Ecto neural progenitor cell (in vitro differentiated cells): ENCODE measurements at regions not wholly inside any gene's neighbourhood (a gene's known extent, or its start where the extent isn't known, plus 50 kb on each side); places are given as distances from the start of the nearest gene placed in this dataset.
A peak's percentile ranks its signal among the peaks of the same experiment; 100 is the strongest.

Source experiments
- DNase-seq: peaks from one replicate; pipeline ENCODE4 v3.0.0-alpha.2; 2018; ENCODE audit warnings: low spot score

DNA sequence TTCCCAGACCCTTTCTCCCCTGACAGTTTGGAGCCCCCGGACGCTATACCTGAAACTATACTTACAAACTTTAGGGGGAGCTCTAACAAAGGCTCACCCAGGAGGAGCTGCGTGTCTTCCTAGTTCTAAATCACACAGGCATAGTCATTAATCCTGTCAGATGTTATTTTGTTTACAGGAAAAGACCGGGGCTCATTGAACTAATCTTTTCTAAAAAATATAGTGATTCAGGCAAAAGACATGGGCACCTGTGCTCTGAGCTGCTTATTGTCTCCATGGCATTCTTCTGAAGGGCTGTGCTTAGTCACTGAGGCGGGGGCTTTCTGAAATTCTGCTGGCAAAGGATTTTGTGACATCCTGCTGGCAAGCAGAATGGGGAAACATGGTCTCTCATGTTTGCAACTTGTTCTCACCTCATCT is 1577.0 kb downstream of the NCAM2 start:
- DNase-seq = peak; percentile 53

DNA sequence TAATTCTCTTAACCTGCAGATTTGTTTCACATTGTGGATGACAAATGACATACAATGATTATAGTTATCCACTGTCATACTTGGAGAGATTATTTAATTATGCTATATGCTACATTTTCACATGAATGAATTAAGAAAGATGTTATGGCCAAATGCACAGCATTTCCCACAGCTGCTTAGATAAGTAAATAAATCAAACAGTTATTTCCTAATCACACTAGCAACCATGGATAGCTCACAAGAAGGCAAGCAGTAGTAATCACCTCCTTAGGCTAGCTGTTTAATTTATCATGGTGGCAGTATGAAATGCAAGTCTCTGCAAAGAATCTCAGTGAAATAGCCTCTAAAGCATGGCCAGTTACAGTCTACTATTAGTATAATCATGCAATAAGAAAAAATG is 1581.5 kb downstream of the NCAM2 start:
- DNase-seq = no peak

DNA sequence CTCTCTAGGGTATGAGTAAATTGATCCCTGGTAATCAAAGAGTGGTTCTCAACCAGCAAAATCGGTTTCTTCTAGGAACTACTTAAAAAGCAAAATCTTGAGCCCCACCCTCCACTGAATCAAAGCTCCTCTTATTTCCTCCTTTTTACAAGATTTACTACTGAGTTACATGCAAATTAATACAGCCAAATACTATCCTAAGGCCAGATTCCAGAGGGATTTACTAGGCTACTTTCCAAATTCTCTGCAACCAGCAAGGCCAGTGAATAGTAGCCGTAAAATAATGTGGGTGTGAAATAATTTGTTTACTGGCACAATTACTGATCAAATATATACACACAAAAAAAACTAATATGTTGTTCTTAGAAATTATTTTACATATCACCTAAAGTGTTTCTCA is 1583.8 kb downstream of the NCAM2 start:
- no peak for DNase-seq

DNA sequence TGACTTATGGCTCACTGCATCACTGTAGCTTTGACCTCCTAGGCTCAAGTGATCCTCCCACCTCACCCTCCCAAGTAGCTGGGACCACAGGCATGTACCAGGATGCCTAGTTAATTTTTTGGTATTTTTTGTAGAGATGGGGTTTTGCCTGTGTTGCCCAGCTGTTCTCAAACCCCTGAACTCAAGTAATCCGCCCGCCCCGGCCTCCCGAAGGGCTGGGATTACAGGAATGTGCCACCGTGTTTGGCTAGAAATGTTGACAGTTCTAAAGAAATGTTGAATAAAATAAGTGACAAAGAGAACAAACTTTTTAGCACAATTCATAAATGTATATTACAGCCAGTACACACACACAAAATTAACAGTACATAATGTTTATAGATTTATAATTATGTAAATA is 1586.1 kb downstream of the NCAM2 start:
- no peak for DNase-seq

DNA sequence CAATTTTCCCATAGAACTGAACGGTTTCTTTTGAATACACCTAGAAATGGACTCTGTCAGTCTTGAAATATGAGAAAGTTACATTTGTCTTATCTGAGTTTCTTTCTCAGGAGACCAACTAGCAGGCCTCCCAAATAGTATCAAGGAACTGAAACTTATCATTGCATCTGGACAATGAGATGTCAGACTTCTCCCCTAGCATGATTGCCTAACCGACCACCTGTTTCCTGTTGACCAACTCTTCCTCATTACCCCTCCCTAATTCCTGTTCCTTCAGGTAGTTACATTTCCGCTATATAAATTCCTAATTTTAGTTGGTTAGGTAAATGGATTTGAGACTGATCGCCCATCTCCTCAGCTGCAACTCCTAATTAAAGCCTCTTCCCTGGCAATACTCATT is 1587.3 kb downstream of the NCAM2 start:
- DNase-seq = no peak

DNA sequence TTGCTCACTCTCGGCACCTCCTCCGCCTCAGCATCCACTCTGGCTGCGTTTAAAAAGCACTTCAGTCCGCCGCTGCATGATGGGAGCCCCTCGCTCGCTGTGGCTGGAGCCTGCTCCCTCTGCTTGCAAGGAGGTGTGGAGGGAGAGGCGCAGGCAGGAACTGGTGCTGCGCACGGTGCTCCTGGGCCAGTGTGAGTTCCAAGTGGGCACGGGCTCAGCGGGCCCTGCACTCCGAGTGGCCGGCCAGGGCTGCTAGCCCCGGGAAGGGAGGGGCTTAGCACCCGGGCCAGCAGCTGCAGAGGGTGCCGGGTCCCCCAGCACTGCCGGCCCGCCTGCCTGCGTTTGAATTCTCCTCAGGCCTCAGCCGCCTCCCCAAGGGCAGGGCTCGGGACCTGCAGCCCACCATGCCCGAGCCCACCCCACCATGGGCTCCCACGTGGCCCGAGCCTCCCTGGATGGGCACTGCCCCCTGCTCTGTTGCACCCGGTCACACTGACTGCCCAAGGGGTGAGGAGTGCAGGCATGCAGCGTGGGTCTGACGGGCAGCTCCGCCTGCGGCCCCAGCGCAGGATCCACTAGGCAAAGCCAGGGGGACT is 1599.5 kb downstream of the NCAM2 start:
- no peak for DNase-seq

DNA sequence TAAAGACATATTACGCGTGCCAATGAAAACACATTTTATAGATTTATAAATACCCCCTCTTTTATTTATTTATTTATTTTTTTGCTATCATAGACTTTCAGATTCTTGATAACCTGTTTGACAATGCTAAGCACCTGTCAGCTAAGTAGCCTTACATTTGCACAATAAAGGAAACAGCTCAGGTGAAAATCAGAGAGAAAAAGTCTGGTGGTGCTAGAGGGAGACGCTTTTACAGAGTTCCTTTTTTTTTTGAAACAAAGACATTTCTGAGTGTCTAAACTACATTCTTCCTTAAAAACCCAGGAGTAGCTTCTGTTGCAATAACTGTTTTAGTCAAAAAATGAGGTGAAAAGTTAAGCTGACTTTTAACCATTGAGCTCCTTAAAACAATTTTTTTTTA is 1611.6 kb downstream of the NCAM2 start:
- DNase-seq = no peak

DNA sequence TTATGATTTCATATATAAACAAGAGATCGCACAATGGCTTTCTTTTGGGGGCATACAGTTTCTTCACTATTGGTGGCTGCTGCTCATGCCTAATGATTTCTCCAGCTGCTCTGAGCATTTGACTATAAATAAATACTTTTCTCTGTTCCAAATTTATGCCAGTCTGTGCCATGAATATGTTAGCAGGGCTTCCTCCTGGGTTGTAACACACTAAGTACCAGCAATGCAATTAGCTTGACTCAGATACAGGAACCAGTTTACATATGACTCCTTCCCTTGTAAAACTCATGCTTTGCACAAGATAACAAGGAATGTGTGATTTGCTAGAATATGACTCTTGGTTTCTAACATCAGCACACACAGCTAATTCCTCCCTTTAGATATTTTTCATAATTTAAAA is 1629.7 kb downstream of the NCAM2 start:
- no peak for DNase-seq

DNA sequence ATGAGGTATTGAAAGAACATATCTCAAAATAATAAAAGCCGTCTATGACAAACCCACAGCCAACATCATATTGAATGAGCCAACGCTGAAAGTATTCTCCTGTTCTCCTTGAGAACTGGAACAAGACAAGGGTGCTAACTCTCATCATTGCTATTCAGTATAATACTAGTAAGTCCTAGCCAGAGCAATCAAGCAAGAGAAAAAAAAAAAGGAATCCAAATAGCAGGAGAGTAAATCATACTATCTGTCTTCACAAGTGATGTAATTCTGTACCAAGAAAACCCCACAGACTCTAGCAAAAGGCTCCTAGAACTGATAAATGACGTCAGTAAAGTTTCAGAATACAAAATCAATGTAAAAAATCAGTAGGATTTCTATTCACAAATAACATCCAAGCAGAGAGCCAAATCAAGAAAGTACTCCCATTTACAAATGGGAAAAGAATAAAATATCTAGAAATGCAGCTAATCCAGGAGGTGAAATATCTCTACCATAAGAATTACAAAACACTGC is 1632.8 kb downstream of the NCAM2 start:
- DNase-seq = no peak

DNA sequence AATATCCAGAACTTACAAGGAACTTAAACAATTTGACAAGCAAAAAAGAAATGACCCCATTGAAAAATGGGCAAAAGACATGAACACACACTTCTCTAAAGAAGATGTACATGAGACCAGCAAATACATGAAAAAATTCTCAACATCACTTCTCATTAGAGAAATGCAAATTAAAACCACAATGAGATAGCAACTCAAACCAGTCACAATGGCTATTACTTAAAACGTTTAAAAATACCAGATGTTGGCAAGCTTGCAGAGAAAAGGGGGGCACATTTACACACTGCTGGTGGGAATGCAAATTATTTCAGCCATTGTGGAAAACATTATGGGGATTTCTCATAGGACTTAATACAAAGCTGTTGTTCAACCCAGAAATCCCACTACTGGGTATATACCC is 1634.0 kb downstream of the NCAM2 start:
- no peak for DNase-seq

DNA sequence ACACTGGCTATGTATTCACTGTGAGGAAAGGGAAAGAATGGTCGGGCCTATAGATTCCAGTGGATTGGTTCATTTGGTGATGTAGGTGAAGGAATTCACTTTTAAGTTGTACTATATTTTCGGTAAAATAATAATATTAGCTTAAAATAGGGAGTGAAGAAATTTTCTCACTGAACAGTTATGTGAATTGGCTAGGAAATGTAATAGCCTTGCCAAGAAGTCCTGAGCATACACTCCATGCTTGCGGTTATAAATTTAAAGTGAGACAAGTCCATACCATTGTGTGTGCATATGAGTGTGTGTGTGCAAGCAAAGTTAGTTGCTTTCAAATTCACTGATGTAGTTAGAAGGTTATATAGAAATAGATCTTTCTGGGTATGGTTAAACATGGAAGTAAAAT is 1651.0 kb downstream of the NCAM2 start:
- DNase-seq = no peak

DNA sequence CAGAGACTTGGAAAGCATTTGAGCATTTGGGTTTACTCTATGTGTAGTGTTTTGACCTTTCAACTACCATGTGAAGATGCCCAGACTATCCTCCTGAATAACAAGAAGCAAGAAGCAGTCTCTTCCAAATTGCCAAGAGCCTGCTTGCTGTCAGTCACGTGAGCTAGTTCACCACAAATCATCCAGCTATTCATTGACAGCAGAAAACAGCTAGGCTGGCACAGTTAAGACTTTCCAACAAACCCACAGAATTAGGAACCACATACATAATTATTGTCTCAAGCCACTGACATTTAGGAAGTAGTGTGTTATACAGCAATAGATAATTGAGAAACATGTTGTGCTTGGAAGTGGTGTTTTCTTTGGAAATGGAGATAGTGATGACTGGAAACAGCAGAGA is 1652.0 kb downstream of the NCAM2 start:
- DNase-seq = no peak

DNA sequence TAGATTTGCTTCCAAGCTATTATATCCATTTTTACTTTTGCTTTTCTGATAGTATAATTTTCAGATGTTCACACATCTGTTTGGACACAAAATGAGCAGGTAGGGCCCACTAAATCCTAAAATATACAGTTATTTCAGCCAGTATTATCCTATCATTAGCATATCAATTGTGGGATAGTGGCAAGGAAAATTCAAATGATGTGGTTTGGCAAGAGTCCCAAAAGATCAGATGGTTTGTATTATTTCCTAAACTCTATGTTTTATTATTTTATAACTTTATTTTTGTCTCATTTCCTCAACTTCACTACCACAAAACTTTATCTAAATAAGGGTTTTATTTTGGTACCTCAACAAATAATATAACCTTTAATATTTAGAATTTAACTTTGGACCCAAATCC is 1659.6 kb downstream of the NCAM2 start:
- no peak for DNase-seq

DNA sequence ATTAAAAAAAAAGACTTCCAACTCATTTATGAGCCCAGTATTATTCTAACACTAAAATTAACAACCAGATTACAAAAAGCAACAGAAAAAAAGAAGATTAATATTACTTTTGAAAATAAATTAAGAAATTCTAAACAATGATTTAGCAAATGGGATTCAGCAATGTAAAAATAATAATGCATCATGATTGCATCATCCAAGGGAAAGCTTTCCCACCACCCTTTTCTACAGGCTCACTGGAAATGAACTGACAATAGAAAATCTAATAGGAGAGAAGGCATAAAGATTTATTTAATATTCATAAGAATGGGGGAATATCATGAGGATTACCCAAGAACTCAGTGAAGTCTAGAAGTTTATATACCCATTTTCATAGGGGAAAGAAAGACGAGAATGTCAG is 1671.9 kb downstream of the NCAM2 start:
- no peak for DNase-seq

DNA sequence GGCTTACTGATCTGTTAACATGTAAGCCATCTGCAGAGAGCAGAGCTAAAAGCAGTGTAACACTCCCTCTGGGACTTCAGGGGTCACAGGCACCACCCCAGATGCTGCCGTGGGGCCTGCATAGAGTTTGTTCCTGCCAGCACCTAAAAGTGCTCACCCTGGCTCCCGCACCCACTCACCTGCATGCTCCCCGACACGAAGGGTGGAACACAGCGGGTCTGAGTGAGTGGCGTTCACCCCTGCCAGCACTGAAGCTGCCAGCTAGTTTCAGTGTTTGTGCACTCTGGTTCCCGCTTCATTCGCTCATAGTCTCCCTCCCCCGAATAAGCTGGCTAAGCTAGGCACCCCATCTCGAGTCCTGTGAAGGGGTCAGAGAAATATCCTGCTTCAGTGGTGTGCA is 1681.0 kb downstream of the NCAM2 start:
- no peak for DNase-seq

DNA sequence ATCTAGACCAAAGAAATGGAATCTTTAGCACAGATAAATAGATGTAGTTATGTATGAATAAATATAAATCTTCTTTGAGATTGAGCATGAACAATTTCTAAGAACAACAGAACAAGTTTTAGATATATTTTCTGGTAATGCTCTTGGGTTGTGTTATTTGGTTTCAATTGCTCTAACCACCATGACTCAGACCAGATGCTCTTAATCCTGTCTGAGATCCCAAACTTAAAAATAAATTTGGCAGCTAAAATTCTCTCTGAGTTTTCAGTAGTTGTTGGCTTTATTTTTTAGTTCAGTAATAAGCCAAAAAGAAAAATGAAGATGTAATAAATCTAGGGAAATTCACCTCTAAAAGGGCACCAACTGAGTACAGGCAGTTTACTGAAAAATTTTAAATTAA is 1693.4 kb downstream of the NCAM2 start:
- DNase-seq = no peak

DNA sequence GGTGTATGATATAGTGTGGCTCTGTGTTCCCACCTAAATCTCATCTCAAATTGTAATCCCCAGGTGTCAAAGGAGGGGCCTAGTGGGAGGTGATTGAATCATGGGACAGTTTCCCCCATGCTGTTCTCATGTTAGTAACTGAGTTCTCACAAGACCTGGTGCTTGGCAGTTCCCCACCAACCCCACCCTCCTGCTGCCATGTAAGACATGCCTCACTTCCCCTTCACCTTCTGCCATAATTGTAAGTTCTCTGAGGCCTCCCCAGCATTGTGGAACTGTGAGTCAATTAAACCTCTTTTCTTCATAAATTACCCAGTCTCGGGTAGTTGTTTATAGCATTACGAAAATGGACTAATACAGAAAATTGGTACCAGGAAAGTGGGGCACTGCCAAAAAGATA is 1705.3 kb downstream of the NCAM2 start:
- no peak for DNase-seq

DNA sequence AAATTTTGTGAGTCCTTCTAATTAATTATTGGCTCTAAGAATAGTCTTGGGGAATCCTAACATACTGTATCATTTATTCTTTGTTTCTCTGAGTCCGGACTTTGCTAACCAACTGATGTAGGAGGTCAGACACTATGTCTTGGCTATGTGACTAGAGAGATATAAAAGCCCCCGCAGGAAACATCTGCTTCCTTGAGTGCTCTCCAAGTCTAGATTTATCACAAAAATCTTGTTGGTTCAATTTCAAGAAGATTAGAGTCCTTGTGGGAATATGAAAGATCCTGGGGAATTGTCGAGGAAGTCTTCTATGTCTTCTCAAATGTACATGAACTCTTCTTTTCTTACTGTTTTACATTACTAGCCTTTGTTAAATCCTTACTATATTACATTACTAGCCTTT is 1712.5 kb downstream of the NCAM2 start:
- DNase-seq = no peak

DNA sequence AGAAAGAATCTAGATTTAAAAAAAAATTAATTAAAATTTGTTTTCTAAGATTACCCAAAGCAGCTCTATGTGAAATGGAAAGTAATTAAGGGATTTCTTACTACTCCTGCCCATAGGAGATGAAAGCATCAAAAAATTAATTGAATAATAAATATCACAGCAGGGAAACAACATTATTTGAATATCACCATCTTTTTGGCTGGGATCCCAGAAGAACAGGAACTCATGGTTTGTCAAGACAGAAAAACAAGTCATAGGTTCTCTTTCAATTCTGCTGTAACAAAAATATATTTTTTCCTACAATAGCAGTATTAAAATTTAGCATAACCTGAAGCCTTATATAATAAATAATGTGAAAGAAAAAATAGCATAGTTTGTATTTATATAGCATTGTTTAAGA is 1713.4 kb downstream of the NCAM2 start:
- DNase-seq = no peak

DNA sequence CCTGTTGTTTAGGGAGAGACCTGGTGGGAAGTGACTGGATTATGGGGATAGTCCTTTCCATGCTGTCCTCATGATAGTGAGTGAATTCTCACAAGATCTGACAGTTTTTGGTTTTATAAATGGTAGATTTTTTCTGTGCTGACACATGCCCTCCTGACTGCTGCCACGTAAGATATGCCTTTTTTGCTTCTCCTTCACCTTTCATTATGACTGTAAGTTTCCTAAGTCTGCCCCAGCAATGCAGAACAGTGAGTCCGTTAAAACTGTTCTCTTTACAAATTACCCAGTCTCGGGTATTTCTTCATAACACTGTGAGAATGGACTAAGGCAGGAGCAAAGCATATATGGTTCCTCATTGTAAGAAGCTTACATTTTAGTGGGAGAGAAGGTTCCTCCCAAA is 1727.2 kb downstream of the NCAM2 start:
- DNase-seq = no peak

DNA sequence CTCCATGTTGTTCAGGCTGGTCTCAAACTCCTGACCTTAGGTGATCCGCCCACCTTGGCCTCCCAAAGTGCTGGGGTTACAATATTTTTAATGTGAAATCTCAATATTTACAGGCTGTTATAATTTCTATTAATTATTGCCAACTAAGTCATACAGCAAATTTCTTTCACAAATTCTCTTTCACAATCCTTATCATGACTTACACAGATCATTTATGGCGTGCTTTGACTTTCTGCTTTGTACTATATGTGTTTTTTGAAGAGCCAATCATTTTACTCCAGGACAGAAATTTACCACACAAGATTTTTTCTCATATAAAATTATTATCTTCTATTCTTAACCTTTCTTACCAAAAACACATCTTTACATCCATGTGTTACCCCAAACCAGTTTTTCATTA is 1729.9 kb downstream of the NCAM2 start:
- no peak for DNase-seq

DNA sequence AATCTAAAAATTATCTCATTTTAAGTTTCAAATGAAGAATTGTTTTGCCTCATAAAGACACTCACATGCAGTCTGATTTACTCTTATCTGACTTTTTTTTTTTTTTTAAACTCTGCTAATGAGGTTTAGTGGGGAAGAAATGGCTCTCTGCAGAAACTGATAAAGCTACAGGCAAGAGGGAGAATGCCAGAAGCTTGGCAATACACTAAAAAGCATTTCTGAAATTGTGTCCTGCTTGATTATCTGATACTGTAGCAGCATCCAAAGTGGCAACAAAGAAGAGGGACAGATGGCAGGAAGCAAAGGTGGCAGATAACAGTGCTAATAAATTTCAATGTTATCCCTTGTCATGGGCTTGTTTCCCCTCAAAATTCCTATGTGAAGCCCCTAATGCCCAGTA is 1744.9 kb downstream of the NCAM2 start:
- no peak for DNase-seq

DNA sequence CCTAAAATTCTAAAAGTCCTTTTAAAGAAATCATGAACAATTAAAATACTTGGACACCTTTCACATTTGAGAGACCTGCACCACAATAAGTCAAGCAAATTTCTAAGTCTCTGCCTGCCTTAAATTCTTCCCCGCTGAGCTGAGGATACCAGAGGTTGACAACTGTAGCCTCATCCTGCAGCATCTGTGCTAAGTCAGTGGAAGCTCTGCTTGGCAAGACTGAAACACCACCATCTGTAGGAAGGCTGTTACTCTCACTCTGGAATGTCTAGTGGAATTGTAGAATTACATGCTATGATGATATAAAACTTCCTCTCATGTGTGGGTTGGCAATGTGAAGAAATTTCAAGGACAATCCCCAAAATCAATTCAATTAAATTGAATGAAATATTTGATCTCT is 1756.5 kb downstream of the NCAM2 start:
- no peak for DNase-seq

DNA sequence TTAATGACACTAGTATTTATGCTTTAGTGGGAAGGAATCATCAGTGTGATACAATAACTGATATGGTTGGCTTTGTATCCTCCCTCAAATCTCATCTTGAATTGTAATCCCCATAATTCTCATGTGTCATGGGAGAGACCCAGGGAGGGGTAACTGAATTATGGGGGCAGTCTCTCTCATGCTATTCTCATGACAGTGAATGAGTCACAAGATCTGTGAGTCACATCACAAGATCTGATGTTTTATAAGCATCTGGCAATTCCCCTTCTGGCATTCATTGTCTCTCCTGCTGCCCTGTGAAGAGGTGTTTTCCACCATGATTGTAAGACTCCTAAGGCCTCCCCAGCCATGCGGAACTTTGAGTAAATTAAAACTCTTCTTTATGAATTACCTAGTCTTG is 1760.3 kb downstream of the NCAM2 start:
- DNase-seq = no peak

DNA sequence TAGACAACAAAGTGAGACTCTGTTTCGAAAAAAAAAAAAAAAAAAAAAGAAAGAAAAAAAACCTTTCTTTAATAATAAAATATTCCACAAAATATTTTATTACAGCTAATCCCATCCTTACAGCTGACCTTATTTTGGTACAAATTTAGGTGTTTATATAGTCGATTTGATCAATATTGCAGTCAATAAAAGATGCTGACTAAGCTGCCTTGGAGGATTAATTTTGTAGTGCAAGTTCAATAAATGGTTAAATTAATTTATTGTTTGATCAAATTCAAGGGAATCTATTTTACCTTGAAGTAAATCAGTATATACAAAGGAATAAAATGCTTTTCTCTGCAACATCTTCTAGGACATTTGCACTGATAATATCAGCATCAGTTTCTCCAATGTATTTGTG is 1764.3 kb downstream of the NCAM2 start:
- no peak for DNase-seq
